H9 (cell line): ENCODE measurements at regions not wholly inside any gene's neighbourhood (a gene's known extent, or its start where the extent isn't known, plus 50 kb on each side); places are given as distances from the start of the nearest gene placed in this dataset.

Experiments
- DNase-seq: peaks from one replicate; pipeline ENCODE4 v3.0.0-alpha.2; 2017
- H2AFZ ChIP-seq: one replicate; pipeline ENCODE4 v1.6.1; 2013; ENCODE audit warnings: mild to moderate bottlenecking, low read length, control low read depth, moderate library complexity
- H2AK5ac ChIP-seq: 2 replicates; pipeline ENCODE4 v1.6.1; 2013; ENCODE audit warnings: low read length, control low read depth, mixed read lengths; ENCODE audit not compliant: insufficient read length
- H2BK120ac ChIP-seq: one replicate; pipeline ENCODE4 v1.6.1; 2013; ENCODE audit warnings: low read depth, mild to moderate bottlenecking, low read length, control low read depth, inconsistent platforms; ENCODE audit not compliant: poor library complexity, severe bottlenecking
- H2BK12ac ChIP-seq: 2 replicates; pipeline ENCODE4 v1.6.1; 2013; ENCODE audit warnings: low read length, control low read depth, mixed read lengths, low read depth; ENCODE audit not compliant: insufficient read length
- H2BK15ac ChIP-seq: 2 replicates; pipeline ENCODE4 v1.6.1; 2013; ENCODE audit warnings: low read depth, low read length, control low read depth
- H2BK20ac ChIP-seq: one replicate; pipeline ENCODE4 v1.6.1; 2013; ENCODE audit warnings: low read depth, mild to moderate bottlenecking, low read length, control low read depth, inconsistent platforms; ENCODE audit not compliant: poor library complexity, severe bottlenecking
- H2BK5ac ChIP-seq: 2 replicates; pipeline ENCODE4 v1.6.1; 2013; ENCODE audit warnings: low read length, control low read depth, mixed read lengths; ENCODE audit not compliant: insufficient read length
- H3K14ac ChIP-seq: 2 replicates; pipeline ENCODE4 v1.6.1; 2013; ENCODE audit warnings: low read length, control low read depth; ENCODE audit not compliant: insufficient read depth
- H3K18ac ChIP-seq: 2 replicates; pipeline ENCODE4 v1.6.1; 2013; ENCODE audit warnings: low read depth, mild to moderate bottlenecking, mixed read lengths, low read length, control low read depth; ENCODE audit not compliant: insufficient read length
- H3K23ac ChIP-seq: 2 replicates; pipeline ENCODE4 v1.6.1; 2013; ENCODE audit warnings: low read length, control low read depth, mixed read lengths, low read depth; ENCODE audit not compliant: insufficient read length
- H3K23me2 ChIP-seq: 2 replicates; pipeline ENCODE4 v1.6.1; 2013; ENCODE audit warnings: low read depth, mild to moderate bottlenecking, mixed read lengths, low read length, control low read depth; ENCODE audit not compliant: insufficient read length, poor library complexity, severe bottlenecking
- H3K27ac ChIP-seq: 2 replicates; pipeline ENCODE4 v1.5.1; 2013; ENCODE audit warnings: low read length, control low read depth, mixed read lengths, low read depth; ENCODE audit not compliant: insufficient read length
- H3K27me3 ChIP-seq: 2 replicates; pipeline ENCODE4 v1.6.1; 2013; ENCODE audit warnings: low read length, control low read depth, inconsistent platforms; ENCODE audit not compliant: insufficient read depth
- H3K4ac ChIP-seq: 2 replicates; pipeline ENCODE4 v1.6.1; 2013; ENCODE audit warnings: low read depth, mild to moderate bottlenecking, control low read depth, inconsistent platforms, low read length, moderate library complexity
- H3K4me1 ChIP-seq: 2 replicates; pipeline ENCODE4 v1.6.1; 2013; ENCODE audit warnings: low read length, control low read depth, inconsistent platforms; ENCODE audit not compliant: insufficient read depth
- H3K4me2 ChIP-seq: 2 replicates; pipeline ENCODE4 v1.6.1; 2013; ENCODE audit warnings: low read length, control low read depth, mixed read lengths; ENCODE audit not compliant: insufficient read length, insufficient read depth
- H3K56ac ChIP-seq: 2 replicates; pipeline ENCODE4 v1.6.1; 2013; ENCODE audit warnings: low read depth, mild to moderate bottlenecking, mixed read lengths, low read length, control low read depth; ENCODE audit not compliant: insufficient read length
- H3K79me1 ChIP-seq: 2 replicates; pipeline ENCODE4 v1.6.1; 2013; ENCODE audit warnings: low read depth, mild to moderate bottlenecking, moderate library complexity, low read length, control low read depth, inconsistent platforms; ENCODE audit not compliant: insufficient read depth, poor library complexity, severe bottlenecking
- H3K79me2 ChIP-seq: 2 replicates; pipeline ENCODE4 v1.6.1; 2013; ENCODE audit warnings: low read length, control low read depth, inconsistent platforms; ENCODE audit not compliant: insufficient read depth
- H3K9ac ChIP-seq: 2 replicates; pipeline ENCODE4 v1.6.1; 2013; ENCODE audit warnings: low read length, control low read depth, mixed read lengths; ENCODE audit not compliant: insufficient read length; ENCODE audit errors: extremely low read depth
- H3K9me3 ChIP-seq: one replicate; pipeline ENCODE4 v1.6.1; 2013; ENCODE audit warnings: low read depth, low read length, inconsistent platforms; ENCODE audit not compliant: control insufficient read depth
- H3T11ph ChIP-seq: one replicate; pipeline ENCODE4 v1.6.1; 2013; ENCODE audit warnings: mild to moderate bottlenecking, low read length, control low read depth, inconsistent platforms
- H4K20me1 ChIP-seq: one replicate; pipeline ENCODE4 v1.6.1; 2013; ENCODE audit not compliant: control insufficient read depth, insufficient read length, insufficient read depth
- H4K5ac ChIP-seq: 2 replicates; pipeline ENCODE4 v1.6.1; 2013; ENCODE audit warnings: low read depth, mild to moderate bottlenecking, mixed read lengths, low read length, control low read depth; ENCODE audit not compliant: insufficient read length
- H4K8ac ChIP-seq: replicated peaks from 2 replicates; pipeline ENCODE4 v1.6.1; 2013; ENCODE audit warnings: low read length, control low read depth, mixed read lengths, low read depth; ENCODE audit not compliant: insufficient read length
- H4K91ac ChIP-seq: 2 replicates; pipeline ENCODE4 v1.6.1; 2013; ENCODE audit warnings: low read depth, mild to moderate bottlenecking, moderate library complexity, mixed read lengths, low read length, control low read depth; ENCODE audit not compliant: insufficient read length
- H3K27ac Mint-ChIP-seq, 3 experiments: 2 replicates in 2 of 3; 3 replicates in 1 of 3; pipeline ENCODE4 v1.8.0; 2020 to 2021; ENCODE audit warnings: mixed read lengths in 3 of 3, mild to moderate bottlenecking in 1 of 3, moderate library complexity in 1 of 3
- H3K27me3 Mint-ChIP-seq: 2 replicates; pipeline ENCODE4 v1.8.0; 2021; ENCODE audit warnings: low read depth, mild to moderate bottlenecking, moderate library complexity, mixed read lengths
- H3K36me3 Mint-ChIP-seq, 3 experiments: 2 replicates in 2 of 3; 3 replicates in 1 of 3; pipeline ENCODE4 v1.8.0; 2020 to 2021; ENCODE audit warnings: low read depth in 3 of 3, mixed read lengths in 3 of 3; ENCODE audit not compliant: insufficient read depth in 1 of 3
- H3K4me1 Mint-ChIP-seq, 2 experiments: 2 replicates each; pipeline ENCODE4 v1.8.0; 2020; ENCODE audit warnings: mixed read lengths in 2 of 2
- H3K4me3 Mint-ChIP-seq, 2 experiments: 2 replicates in 1 of 2; 3 replicates in 1 of 2; pipeline ENCODE4 v1.8.0; 2020 to 2021; ENCODE audit warnings: mild to moderate bottlenecking in 2 of 2, mixed read lengths in 2 of 2, moderate library complexity in 1 of 2
- H3K9me3 Mint-ChIP-seq, 2 experiments: 2 replicates in 1 of 2; 3 replicates in 1 of 2; pipeline ENCODE4 v1.8.0; 2020; ENCODE audit warnings: mild to moderate bottlenecking in 2 of 2, mixed read lengths in 2 of 2, moderate library complexity in 1 of 2
- WGBS: extraction: QIAGEN DNeasy Blood & Tissue Kit; methylation state at CpG from one replicate; pipeline ENCODE4 v1.1.7; 2013; ENCODE audit warnings: missing lambda C conversion rate, low lambda C conversion rate, mixed read lengths; ENCODE audit not compliant: insufficient read length; ENCODE audit errors: extremely low coverage; 5-methylcytosine and 5-hydroxymethylcytosine counted together
- TF ChIP-seq, protein P1 (sequence below): fragments of 200-600 bp; sonication (generic); conservative IDR thresholded peaks from 3 replicates; pipeline ENCODE4 v1.8.0; 2021; ENCODE audit warnings: antibody characterized with exemption, mild to moderate bottlenecking

DNA sequence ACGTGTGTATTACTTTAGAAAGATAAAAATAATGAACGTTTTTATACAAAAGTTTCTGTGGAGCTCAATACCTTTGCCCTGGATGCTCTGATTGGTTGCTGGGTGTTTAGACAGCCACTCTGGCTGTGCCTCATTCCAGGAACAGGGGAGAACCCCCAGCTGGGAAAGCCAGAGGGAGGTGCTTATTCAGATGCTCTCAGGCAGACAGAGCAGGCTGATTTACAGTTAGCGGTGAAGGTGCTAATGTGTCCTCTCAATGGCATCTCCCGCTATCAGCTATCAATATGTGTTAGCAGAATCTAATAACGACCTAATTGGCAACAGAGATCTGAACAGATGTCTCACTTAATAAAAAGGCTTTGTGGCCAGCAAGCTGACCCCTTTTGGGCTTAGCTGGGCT is 402.3 kb downstream of the NUAK1 start:
- no CpG with 5 or more reads among the region's 5 CpGs for WGBS
- no peak overlapping the region for H3K27ac Mint-ChIP-seq

More for the DNA sequence above, 402.3 kb downstream of the NUAK1 start:
- Histone ChIP-seq H3K79me1 (no peaks in the 10 kb centered on the region), H2BK15ac (no peak overlapping the region), H2BK5ac (no peak overlapping the region), H2AK5ac (no peak overlapping the region), H3K79me2 (no peaks in the 10 kb centered on the region), H2BK12ac (no peak overlapping the region), H3K27me3 (no peaks in the 10 kb centered on the region), H3K27ac (no peak overlapping the region), H4K8ac (no peak overlapping the region), H4K20me1 (no peaks in the 10 kb centered on the region), H2BK20ac (no peak overlapping the region), H3K56ac (no peak overlapping the region), H3K9me3 (no peaks in the 10 kb centered on the region), H2BK120ac (no peak overlapping the region), H3K14ac (no peak overlapping the region), H3K4ac (no peak overlapping the region), H3K9ac (no peak overlapping the region), H3K4me1 (peaks cover 16% of the 10 kb centered on the region; the same call in 1 of the 2 replicates), H3K23me2 (no peaks in the 10 kb centered on the region), H4K5ac (no peak overlapping the region), H2AFZ (no peak overlapping the region), H3T11ph (no peak overlapping the region), H3K4me2 (no peak overlapping the region), H4K91ac (no peak overlapping the region), H3K23ac (no peak overlapping the region), H3K18ac (no peak overlapping the region)
- H3K4me1 Mint-ChIP-seq, result peaks cover 20 to 22% of the 10 kb centered on the region in 2 experiments
- DNase-seq, result no peak
- no peaks in the 10 kb centered on the region for H3K36me3 Mint-ChIP-seq
- TF ChIP-seq, protein P1, sequence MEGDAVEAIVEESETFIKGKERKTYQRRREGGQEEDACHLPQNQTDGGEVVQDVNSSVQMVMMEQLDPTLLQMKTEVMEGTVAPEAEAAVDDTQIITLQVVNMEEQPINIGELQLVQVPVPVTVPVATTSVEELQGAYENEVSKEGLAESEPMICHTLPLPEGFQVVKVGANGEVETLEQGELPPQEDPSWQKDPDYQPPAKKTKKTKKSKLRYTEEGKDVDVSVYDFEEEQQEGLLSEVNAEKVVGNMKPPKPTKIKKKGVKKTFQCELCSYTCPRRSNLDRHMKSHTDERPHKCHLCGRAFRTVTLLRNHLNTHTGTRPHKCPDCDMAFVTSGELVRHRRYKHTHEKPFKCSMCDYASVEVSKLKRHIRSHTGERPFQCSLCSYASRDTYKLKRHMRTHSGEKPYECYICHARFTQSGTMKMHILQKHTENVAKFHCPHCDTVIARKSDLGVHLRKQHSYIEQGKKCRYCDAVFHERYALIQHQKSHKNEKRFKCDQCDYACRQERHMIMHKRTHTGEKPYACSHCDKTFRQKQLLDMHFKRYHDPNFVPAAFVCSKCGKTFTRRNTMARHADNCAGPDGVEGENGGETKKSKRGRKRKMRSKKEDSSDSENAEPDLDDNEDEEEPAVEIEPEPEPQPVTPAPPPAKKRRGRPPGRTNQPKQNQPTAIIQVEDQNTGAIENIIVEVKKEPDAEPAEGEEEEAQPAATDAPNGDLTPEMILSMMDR, result no peak
- H3K9me3 Mint-ChIP-seq, result no peaks in the 10 kb centered on the region; a peak in 1 of 5 replicates
- H3K4me3 Mint-ChIP-seq, result no peak overlapping the region
- H3K27me3 Mint-ChIP-seq, result peaks cover 1% of the 10 kb centered on the region; the same call in 1 of the 2 replicates
